HepG2 (cell line): ENCODE measurements at regions not wholly inside any gene's neighbourhood (a gene's known extent, or its start where the extent isn't known, plus 50 kb on each side); places are given as distances from the start of the nearest gene placed in this dataset.

Experiments
- CHD4 ChIP-seq: fragments of 200-600 bp; sonication (generic); IDR thresholded peaks from 2 replicates; pipeline ENCODE4 v1.7.0; 2017; ENCODE audit warnings: mild to moderate bottlenecking, low read length, borderline replicate concordance
- DDIT3 ChIP-seq: sonication (generic); formaldehyde crosslinking; IDR thresholded peaks from 2 replicates; pipeline ENCODE4 v1.4.0; 2020; ENCODE audit warnings: mild to moderate bottlenecking, missing genetic modification reagents
- ELK4 ChIP-seq: sonication (generic); formaldehyde crosslinking; IDR thresholded peaks from 2 replicates; pipeline ENCODE4 v1.9.0; 2021; ENCODE audit warnings: missing genetic modification reagents, borderline replicate concordance
- FOXO4 ChIP-seq: sonication (generic); formaldehyde crosslinking; conservative IDR thresholded peaks from 2 replicates; pipeline ENCODE4 v1.8.1; 2023; ENCODE audit warnings: missing genetic modification reagents
- HNF4A ChIP-seq: sonication (generic); formaldehyde crosslinking; IDR thresholded peaks from 2 replicates; pipeline ENCODE4 v1.4.0; 2020; ENCODE audit warnings: missing genetic modification reagents
- HNRNPH1 ChIP-seq: fragments of 200-400 bp; formaldehyde crosslinking; optimal IDR thresholded peaks from 2 replicates; pipeline ENCODE3; 2017; ENCODE audit warnings: mild to moderate bottlenecking, low read depth, low read length
- IRF1 ChIP-seq: sonication (generic); formaldehyde crosslinking; IDR thresholded peaks from 2 replicates; pipeline ENCODE4 v1.4.0; 2020; ENCODE audit warnings: low read depth, mild to moderate bottlenecking, missing genetic modification reagents
- NR2F6 ChIP-seq, 2 experiments: IDR thresholded peaks; 2 replicates each; pipeline ENCODE4 v1.6.1; 2016; ENCODE audit warnings: antibody characterized with exemption in 1 of 2, mild to moderate bottlenecking in 1 of 2
- RARG ChIP-seq: sonication (generic); formaldehyde crosslinking; IDR thresholded peaks from 2 replicates; pipeline ENCODE4 v1.4.0; 2020; ENCODE audit warnings: low read depth, mild to moderate bottlenecking, missing genetic modification reagents
- RXRA ChIP-seq: sonication (generic); formaldehyde crosslinking; IDR thresholded peaks from 2 replicates; pipeline ENCODE4 v1.5.1; 2020; ENCODE audit warnings: missing genetic modification reagents
- SIN3A ChIP-seq: IDR thresholded peaks from 2 replicates; pipeline ENCODE4 v1.6.1; 2011; ENCODE audit warnings: low read depth, mild to moderate bottlenecking, control low read depth, low read length, borderline replicate concordance
- STAT5B ChIP-seq: sonication (generic); formaldehyde crosslinking; IDR thresholded peaks from 2 replicates; pipeline ENCODE4 v1.4.0; 2020; ENCODE audit warnings: missing genetic modification reagents
- TBL1XR1 ChIP-seq: fragments of 150-350 bp; IDR thresholded peaks from 2 replicates; pipeline ENCODE4 v1.6.1; 2014; ENCODE audit warnings: borderline replicate concordance, low read length; ENCODE audit not compliant: partially characterized antibody
- TEAD3 ChIP-seq: optimal IDR thresholded peaks from 2 replicates; pipeline ENCODE3; 2016; ENCODE audit warnings: borderline replicate concordance
- ZNF124 ChIP-seq: sonication (generic); formaldehyde crosslinking; IDR thresholded peaks from 2 replicates; pipeline ENCODE4 v1.4.0; 2020; ENCODE audit warnings: missing genetic modification reagents
- ZNF260 ChIP-seq: sonication (generic); formaldehyde crosslinking; IDR thresholded peaks from 2 replicates; pipeline ENCODE4 v1.4.0; 2020; ENCODE audit warnings: missing genetic modification reagents, low read depth, mild to moderate bottlenecking, borderline replicate concordance
- ZNF574 ChIP-seq: sonication (generic); formaldehyde crosslinking; IDR thresholded peaks from 2 replicates; pipeline ENCODE4 v1.4.0; 2020; ENCODE audit warnings: missing genetic modification reagents
- ZSCAN5A ChIP-seq: sonication (generic); formaldehyde crosslinking; IDR thresholded peaks from 2 replicates; pipeline ENCODE4 v1.8.0; 2022; ENCODE audit warnings: mild to moderate bottlenecking, missing genetic modification reagents, borderline replicate concordance

GRCh38 chr1:212558693-212559480 is 49.7 kb upstream of the ATF3 start (continued):
- TF ChIP-seq TEAD3 (CRISPR knock-in tag) (peak; percentile 36), SIN3A (no peak), FOXO4 (CRISPR knock-in tag) (no peak), TBL1XR1 (no peak), IRF1 (CRISPR knock-in tag) (no peak), ELK4 (CRISPR knock-in tag) (no peak), CHD4 (no peak), ZNF260 (CRISPR knock-in tag) (no peak), NR2F6 (IDR thresholded peaks at IDR 0.05) (no peak), NR2F6 (CRISPR knock-in tag; IDR thresholded peaks at IDR 0.05) (no peak), RXRA (CRISPR knock-in tag) (peak; percentile 27; the same call in 1 of the 2 replicates), HNRNPH1 (no peak), STAT5B (CRISPR knock-in tag) (no peak), ZNF574 (CRISPR knock-in tag) (0 out of 2 replicates have a peak, but pooled peaks have one; percentile 20), ZNF124 (CRISPR knock-in tag) (no peak), RARG (CRISPR knock-in tag) (no peak), HNF4A (CRISPR knock-in tag) (no peak), DDIT3 (CRISPR knock-in tag) (no peak), ZSCAN5A (CRISPR knock-in tag) (no peak)
